ENCODE measurements at regions not wholly inside any gene's neighbourhood (a gene's known extent, or its start where the extent isn't known, plus 50 kb on each side); places are given as distances from the start of the nearest gene placed in this dataset.

DNA sequence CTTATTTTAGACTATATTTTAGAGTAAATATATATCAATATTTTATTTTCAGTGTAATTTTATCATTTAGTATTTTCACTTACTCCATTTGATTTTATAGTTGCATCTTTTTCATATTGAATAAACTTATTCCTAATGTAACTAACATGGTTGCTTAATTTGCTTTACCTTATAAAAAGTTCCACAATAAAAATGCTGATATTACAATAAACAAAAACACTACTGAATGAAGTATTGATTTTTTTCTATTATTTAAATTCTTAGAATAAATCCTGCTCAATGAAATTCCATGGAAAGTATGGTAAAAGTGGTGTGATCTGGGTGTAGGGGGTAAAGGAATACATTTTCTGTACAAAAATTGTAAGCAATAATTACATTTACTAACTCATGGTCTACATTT is 2074.9 kb upstream of the C9orf72 start:
- FAIRE-seq (no peak), DNase-seq (ENCODE audit: insufficient read length, low spot score) (no peak)
- TF ChIP-seq, protein P1, sequence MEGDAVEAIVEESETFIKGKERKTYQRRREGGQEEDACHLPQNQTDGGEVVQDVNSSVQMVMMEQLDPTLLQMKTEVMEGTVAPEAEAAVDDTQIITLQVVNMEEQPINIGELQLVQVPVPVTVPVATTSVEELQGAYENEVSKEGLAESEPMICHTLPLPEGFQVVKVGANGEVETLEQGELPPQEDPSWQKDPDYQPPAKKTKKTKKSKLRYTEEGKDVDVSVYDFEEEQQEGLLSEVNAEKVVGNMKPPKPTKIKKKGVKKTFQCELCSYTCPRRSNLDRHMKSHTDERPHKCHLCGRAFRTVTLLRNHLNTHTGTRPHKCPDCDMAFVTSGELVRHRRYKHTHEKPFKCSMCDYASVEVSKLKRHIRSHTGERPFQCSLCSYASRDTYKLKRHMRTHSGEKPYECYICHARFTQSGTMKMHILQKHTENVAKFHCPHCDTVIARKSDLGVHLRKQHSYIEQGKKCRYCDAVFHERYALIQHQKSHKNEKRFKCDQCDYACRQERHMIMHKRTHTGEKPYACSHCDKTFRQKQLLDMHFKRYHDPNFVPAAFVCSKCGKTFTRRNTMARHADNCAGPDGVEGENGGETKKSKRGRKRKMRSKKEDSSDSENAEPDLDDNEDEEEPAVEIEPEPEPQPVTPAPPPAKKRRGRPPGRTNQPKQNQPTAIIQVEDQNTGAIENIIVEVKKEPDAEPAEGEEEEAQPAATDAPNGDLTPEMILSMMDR (IDR thresholded peaks at IDR 0.05; ENCODE audit: insufficient read depth, missing control alignments): no peak

DNA sequence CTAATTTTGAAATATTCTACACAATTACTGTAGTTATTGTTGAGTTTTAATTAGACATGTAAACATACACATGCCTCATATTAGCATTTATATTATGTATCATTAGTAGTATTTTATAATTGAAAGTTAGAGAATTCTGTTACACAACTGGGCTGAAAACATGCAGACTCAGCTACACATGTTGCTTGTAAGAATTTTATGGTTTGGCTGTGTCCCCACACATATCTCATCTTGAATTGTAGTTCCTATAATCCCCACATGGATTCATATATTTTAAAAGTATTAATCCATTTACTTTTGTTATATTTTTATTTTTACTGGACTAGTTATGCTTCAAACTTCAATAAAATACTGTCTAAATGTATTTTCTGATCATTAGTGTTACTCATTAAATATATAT is 2075.3 kb upstream of the C9orf72 start:
- FAIRE-seq (no peak), DNase-seq (ENCODE audit: insufficient read length, low spot score) (no peak)
- TF ChIP-seq, protein P1 (IDR thresholded peaks at IDR 0.05; ENCODE audit: insufficient read depth, missing control alignments): no peak

DNA sequence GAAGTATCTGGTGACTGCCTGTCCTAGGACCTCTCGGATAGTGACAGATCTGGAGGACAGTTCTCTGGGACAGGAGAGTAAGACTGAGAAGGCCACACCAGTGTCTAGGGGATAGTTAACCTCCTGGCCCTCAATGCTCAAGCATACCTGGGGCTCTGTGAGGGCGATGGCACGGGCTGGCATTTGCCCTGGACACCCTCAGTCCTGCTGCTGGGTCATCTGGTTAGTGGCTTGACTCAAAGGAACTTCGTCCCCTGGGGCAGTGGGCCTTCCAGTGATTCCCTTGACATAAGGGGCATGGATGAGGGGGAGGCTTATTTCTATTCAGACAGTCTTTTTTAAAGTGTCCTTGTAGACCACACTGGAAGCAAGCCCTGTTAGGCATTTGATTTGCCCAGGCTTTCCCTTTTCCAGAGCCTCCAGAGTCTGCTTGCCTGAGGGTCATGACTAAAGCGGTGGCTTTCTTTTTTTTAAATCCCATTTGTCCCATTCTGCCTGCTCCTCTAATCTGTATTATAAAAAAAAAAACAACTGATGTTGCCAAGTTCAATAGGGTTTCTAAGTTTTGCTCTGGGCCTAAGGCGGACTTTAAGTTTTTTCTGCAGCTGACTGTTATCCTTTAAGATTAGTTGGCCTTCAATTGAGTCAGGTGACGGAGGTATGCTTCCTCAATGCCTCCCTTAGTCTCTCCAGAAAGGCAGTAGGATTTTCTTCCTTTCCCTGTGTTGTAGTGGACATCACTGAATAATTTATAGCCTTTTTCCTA is 2083.5 kb upstream of the C9orf72 start:
- TF ChIP-seq, protein P1 (IDR thresholded peaks at IDR 0.05; ENCODE audit: insufficient read depth, missing control alignments): no peak
- FAIRE-seq: no peak
- DNase-seq (ENCODE audit: insufficient read length, low spot score): no peak

DNA sequence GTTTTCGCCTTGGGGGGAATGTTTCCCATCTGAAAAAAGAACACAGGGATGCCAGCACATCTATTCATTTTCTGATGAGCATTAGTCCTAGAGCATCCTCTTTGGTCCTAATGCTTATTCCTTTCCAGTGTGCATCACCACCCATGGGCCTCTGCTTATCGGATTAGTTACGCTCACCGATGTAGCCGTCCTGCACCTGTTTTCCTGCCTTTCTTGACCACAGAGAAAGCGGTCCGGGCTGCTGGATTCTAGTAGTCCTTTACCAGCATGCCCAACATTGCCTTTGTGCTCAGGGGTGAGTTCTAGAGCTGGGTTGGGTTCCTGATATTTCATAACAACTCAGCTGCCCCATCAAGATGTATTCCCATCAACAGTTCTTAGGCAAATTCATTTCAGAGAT is 2084.5 kb upstream of the C9orf72 start:
- DNase-seq (ENCODE audit: insufficient read length, low spot score) (no peak), FAIRE-seq (no peak)
- TF ChIP-seq, protein P1 (IDR thresholded peaks at IDR 0.05; ENCODE audit: insufficient read depth, missing control alignments): no peak

DNA sequence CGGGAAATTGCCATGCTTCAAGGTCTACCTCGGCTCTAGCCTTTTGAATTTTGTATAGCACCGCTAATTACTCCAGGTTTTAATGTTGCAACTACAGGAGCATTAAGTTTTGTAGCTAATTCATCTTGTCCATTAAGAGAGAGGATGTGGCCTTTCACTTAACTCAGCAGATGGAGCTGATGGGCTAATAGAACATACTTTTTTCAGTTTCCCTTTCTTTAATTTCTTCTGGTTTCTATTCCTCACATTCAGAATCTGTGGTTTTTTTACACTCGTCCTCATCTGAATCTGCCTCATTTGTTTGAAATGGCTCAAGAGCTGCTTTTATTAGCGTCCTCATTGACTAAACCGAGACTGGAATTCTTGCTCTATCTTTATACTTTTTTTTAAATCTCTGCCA is 2085.7 kb upstream of the C9orf72 start:
- FAIRE-seq: no peak
- TF ChIP-seq, protein P1 (IDR thresholded peaks at IDR 0.05; ENCODE audit: insufficient read depth, missing control alignments): no peak
- DNase-seq (ENCODE audit: insufficient read length, low spot score): no peak

DNA sequence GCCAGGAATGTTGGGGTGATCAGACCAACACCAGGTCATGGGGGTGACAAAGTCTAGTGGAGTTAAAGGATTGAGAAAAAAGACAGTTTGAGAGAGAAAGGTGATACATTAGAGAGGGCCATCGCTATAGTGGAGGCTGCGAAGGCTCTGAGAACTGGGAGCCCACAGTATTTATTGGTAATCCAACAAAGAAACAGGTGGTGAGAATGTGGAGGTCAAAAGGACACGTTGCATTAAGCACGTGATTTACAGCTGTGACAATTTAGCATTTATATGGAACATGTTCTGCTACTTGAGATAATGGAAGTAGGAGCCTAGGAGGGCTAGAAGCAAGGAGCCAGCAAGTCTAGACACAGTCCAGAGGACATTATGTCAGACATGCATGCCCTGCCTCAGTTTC is 2086.5 kb upstream of the C9orf72 start:
- no peak for DNase-seq (ENCODE audit: insufficient read length, low spot score)
- FAIRE-seq: no peak
- TF ChIP-seq, protein P1 (IDR thresholded peaks at IDR 0.05; ENCODE audit: insufficient read depth, missing control alignments): no peak

DNA sequence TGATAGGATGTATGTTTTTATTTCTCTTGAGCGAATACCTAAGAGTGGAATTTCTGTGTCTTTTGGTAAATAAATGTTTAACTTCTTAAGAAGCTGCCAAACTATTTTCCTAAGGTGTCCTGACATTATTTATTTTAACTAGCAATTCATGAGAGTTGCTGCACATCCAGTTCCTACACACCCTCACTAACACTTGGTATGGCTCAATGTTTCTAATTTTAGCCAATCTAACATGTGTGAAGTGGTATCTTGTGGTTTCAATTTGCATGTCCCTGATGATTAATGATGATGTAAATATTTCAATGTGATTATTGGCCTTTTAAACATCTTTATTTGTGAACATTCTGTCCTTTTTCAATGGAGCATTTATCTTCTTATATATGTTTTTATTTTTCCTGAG is 2095.5 kb upstream of the C9orf72 start:
- FAIRE-seq (no peak), DNase-seq (ENCODE audit: insufficient read length, low spot score) (no peak)
- TF ChIP-seq, protein P1 (IDR thresholded peaks at IDR 0.05; ENCODE audit: insufficient read depth, missing control alignments): no peak

All from D721Med (cell line).